ENCODE measurements at regions not wholly inside any gene's neighbourhood (a gene's known extent, or its start where the extent isn't known, plus 50 kb on each side); places are given as distances from the start of the nearest gene placed in this dataset.
A peak's percentile ranks its signal among the peaks of the same experiment; 100 is the strongest.

DNA sequence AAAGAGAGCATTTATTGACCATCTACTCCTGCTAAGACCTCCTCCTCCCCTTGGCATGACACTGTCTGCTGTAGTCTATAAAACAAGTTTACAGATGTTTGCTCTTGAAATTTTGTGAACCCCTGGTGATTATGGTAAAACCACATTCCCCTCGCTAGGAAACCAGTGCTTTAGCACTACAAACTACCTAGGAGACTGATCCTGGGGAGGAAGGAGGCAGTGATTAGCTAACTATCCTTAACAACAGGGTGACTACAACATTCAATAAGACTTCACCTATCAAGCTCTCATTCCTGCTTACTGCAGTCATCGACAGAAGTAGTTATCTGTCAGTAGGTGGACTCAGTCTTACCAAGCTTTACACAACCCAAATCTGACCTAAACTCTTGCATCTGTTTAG is 371.3 kb downstream of the TUSC7 start:
- TF ChIP-seq, protein P1, sequence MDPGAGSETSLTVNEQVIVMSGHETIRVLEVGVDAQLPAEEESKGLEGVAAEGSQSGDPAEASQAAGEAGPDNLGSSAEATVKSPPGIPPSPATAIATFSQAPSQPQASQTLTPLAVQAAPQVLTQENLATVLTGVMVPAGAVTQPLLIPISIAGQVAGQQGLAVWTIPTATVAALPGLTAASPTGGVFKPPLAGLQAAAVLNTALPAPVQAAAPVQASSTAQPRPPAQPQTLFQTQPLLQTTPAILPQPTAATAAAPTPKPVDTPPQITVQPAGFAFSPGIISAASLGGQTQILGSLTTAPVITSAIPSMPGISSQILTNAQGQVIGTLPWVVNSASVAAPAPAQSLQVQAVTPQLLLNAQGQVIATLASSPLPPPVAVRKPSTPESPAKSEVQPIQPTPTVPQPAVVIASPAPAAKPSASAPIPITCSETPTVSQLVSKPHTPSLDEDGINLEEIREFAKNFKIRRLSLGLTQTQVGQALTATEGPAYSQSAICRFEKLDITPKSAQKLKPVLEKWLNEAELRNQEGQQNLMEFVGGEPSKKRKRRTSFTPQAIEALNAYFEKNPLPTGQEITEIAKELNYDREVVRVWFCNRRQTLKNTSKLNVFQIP (CRISPR knock-in tag; IDR thresholded peaks at IDR 0.05; ENCODE audit: borderline replicate concordance, low read depth) = no peak
- TF ChIP-seq PPARA (CRISPR knock-in tag; IDR thresholded peaks at IDR 0.05; ENCODE audit: borderline replicate concordance) (no peak), ZNF70 (CRISPR knock-in tag; IDR thresholded peaks at IDR 0.05) (no peak), ESRRG (CRISPR knock-in tag; IDR thresholded peaks at IDR 0.05) (no peak), CSDC2 (CRISPR knock-in tag; IDR thresholded peaks at IDR 0.05) (no peak), ZNF8 (CRISPR knock-in tag; IDR thresholded peaks at IDR 0.05) (no peak), SNAI2 (CRISPR knock-in tag; IDR thresholded peaks at IDR 0.05) (no peak), ZFP30 (CRISPR knock-in tag; IDR thresholded peaks at IDR 0.05) (no peak), ZNF565 (CRISPR knock-in tag; conservative IDR thresholded peaks at IDR 0.05; ENCODE audit: low read depth) (no peak)
- TF ChIP-seq, protein P2, sequence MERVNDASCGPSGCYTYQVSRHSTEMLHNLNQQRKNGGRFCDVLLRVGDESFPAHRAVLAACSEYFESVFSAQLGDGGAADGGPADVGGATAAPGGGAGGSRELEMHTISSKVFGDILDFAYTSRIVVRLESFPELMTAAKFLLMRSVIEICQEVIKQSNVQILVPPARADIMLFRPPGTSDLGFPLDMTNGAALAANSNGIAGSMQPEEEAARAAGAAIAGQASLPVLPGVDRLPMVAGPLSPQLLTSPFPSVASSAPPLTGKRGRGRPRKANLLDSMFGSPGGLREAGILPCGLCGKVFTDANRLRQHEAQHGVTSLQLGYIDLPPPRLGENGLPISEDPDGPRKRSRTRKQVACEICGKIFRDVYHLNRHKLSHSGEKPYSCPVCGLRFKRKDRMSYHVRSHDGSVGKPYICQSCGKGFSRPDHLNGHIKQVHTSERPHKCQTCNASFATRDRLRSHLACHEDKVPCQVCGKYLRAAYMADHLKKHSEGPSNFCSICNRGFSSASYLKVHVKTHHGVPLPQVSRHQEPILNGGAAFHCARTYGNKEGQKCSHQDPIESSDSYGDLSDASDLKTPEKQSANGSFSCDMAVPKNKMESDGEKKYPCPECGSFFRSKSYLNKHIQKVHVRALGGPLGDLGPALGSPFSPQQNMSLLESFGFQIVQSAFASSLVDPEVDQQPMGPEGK (CRISPR knock-in tag; IDR thresholded peaks at IDR 0.05; ENCODE audit: borderline replicate concordance) = no peak
- no peak for ATAC-seq

DNA sequence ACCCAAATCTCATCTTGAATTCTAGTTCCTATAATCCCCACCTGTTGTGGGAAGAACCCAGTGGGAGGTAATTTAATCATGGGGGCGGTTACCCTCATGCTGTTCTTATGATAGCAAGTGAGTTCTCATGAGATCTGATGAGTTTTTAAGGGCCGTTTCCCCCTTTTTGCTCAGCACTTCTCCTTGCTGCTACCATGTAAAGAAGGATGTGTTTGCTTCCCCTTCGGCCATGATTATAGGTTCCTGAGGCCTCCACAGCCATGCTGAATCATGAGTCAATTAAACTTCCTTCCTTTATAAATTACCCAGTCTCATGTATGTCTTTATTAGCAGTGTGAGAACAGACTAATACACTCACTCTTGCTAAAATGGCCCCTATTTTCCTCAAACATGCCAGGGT is 374.7 kb downstream of the TUSC7 start:
- ATAC-seq = no peak
- TF ChIP-seq, protein P1 (CRISPR knock-in tag; IDR thresholded peaks at IDR 0.05; ENCODE audit: borderline replicate concordance, low read depth) = no peak
- TF ChIP-seq, protein P3, sequence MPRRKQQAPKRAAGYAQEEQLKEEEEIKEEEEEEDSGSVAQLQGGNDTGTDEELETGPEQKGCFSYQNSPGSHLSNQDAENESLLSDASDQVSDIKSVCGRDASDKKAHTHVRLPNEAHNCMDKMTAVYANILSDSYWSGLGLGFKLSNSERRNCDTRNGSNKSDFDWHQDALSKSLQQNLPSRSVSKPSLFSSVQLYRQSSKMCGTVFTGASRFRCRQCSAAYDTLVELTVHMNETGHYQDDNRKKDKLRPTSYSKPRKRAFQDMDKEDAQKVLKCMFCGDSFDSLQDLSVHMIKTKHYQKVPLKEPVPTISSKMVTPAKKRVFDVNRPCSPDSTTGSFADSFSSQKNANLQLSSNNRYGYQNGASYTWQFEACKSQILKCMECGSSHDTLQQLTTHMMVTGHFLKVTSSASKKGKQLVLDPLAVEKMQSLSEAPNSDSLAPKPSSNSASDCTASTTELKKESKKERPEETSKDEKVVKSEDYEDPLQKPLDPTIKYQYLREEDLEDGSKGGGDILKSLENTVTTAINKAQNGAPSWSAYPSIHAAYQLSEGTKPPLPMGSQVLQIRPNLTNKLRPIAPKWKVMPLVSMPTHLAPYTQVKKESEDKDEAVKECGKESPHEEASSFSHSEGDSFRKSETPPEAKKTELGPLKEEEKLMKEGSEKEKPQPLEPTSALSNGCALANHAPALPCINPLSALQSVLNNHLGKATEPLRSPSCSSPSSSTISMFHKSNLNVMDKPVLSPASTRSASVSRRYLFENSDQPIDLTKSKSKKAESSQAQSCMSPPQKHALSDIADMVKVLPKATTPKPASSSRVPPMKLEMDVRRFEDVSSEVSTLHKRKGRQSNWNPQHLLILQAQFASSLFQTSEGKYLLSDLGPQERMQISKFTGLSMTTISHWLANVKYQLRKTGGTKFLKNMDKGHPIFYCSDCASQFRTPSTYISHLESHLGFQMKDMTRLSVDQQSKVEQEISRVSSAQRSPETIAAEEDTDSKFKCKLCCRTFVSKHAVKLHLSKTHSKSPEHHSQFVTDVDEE (CRISPR knock-in tag; IDR thresholded peaks at IDR 0.05) = no peak
- TF ChIP-seq ISL1 (CRISPR knock-in tag; IDR thresholded peaks at IDR 0.05) (no peak), ZNF70 (CRISPR knock-in tag; IDR thresholded peaks at IDR 0.05) (no peak), ZNF565 (CRISPR knock-in tag; conservative IDR thresholded peaks at IDR 0.05; ENCODE audit: low read depth) (no peak), PPARA (CRISPR knock-in tag; IDR thresholded peaks at IDR 0.05; ENCODE audit: borderline replicate concordance) (no peak), TCF4 (CRISPR knock-in tag; IDR thresholded peaks at IDR 0.05; ENCODE audit: borderline replicate concordance) (no peak), BACH2 (CRISPR knock-in tag; IDR thresholded peaks at IDR 0.05; ENCODE audit: borderline replicate concordance) (no peak), ZC3H10 (CRISPR knock-in tag; IDR thresholded peaks at IDR 0.05) (no peak), RARB (CRISPR knock-in tag; IDR thresholded peaks at IDR 0.05) (no peak)
- TF ChIP-seq, protein P4, sequence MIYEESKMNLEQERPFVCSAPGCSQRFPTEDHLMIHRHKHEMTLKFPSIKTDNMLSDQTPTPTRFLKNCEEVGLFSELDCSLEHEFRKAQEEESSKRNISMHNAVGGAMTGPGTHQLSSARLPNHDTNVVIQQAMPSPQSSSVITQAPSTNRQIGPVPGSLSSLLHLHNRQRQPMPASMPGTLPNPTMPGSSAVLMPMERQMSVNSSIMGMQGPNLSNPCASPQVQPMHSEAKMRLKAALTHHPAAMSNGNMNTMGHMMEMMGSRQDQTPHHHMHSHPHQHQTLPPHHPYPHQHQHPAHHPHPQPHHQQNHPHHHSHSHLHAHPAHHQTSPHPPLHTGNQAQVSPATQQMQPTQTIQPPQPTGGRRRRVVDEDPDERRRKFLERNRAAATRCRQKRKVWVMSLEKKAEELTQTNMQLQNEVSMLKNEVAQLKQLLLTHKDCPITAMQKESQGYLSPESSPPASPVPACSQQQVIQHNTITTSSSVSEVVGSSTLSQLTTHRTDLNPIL (CRISPR knock-in tag; IDR thresholded peaks at IDR 0.05; ENCODE audit: low read depth) = no peak

DNA sequence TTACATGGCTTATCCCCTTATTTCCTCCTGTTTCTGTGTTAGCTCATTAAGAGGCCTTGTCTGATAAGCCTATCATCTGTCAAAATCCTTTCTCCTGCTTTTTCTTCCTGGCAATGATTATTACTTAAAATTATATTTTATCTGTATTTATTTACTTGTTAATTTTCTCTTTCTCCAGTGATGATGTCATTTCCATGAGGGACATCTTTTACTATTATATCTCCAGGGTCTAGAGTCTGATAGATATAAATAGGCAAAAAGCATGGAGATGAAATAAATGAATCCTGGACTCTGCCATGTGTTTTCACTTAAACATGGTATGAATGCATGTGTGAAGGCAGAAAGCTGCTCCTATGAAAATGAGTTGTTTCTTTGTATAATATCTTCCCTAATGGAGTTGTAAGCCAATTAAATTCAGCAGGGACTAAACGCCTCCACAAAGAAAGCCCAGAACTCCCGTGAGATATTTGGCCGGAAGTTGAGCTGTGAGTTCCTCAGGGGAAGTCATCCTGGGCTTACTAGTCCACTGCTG is 375.2 kb downstream of the TUSC7 start:
- ATAC-seq = peak; percentile 63; the same call in 2 of the 3 replicates
- TF ChIP-seq ZFP30 (CRISPR knock-in tag; IDR thresholded peaks at IDR 0.05) = no peak
- TF ChIP-seq SNAI2 (CRISPR knock-in tag; IDR thresholded peaks at IDR 0.05) = no peak
- TF ChIP-seq TCF4 (CRISPR knock-in tag; IDR thresholded peaks at IDR 0.05; ENCODE audit: borderline replicate concordance) = peak; percentile 61; the same call in 1 of the 2 replicates
- no peak for TF ChIP-seq ISL1 (CRISPR knock-in tag; IDR thresholded peaks at IDR 0.05)

DNA sequence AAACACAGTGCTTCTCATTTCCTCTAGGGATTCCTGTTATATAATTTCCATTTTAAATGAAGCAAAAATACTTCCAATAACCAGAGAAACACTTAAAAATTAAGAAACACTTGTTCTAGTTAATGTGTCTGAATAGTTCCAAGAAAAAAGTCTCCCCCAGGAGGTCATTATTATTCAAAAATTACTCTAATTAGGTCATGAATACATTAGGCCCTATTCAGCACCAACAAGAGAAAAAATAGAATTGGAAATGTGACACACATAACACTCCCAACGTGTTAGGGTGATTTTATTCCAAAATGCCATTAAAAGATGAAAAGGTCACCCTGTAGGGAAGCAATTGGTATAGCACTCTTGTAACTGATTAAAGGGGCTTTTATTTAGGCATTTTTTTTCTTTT is 382.1 kb downstream of the TUSC7 start:
- no peak for ATAC-seq
- no peak for TF ChIP-seq CSDC2 (CRISPR knock-in tag; IDR thresholded peaks at IDR 0.05)
- TF ChIP-seq TCF4 (CRISPR knock-in tag; IDR thresholded peaks at IDR 0.05; ENCODE audit: borderline replicate concordance) = no peak
- TF ChIP-seq ZNF8 (CRISPR knock-in tag; IDR thresholded peaks at IDR 0.05) = no peak
- TF ChIP-seq ISL1 (CRISPR knock-in tag; IDR thresholded peaks at IDR 0.05) = no peak
- TF ChIP-seq TOX (CRISPR knock-in tag; IDR thresholded peaks at IDR 0.05; ENCODE audit: borderline replicate concordance) = no peak
- TF ChIP-seq, protein P4 (CRISPR knock-in tag; IDR thresholded peaks at IDR 0.05; ENCODE audit: low read depth) = no peak
- no peak for TF ChIP-seq GLIS3 (CRISPR knock-in tag; IDR thresholded peaks at IDR 0.05)
- no peak for TF ChIP-seq ZFP3 (CRISPR knock-in tag; IDR thresholded peaks at IDR 0.05)
- TF ChIP-seq, protein P3 (CRISPR knock-in tag; IDR thresholded peaks at IDR 0.05) = no peak
- TF ChIP-seq ARNTL (CRISPR knock-in tag; IDR thresholded peaks at IDR 0.05; ENCODE audit: borderline replicate concordance, low read depth) = no peak
- no peak for TF ChIP-seq OSR1 (CRISPR knock-in tag; IDR thresholded peaks at IDR 0.05)

Measured in SK-N-SH treated with all-trans-retinoic acid at 6 μM for 48 hours (cell line).